Activated naive CD8-positive, alpha-beta T cell (primary cell): ENCODE measurements at regions not wholly inside any gene's neighbourhood (a gene's known extent, or its start where the extent isn't known, plus 50 kb on each side); places are given as distances from the start of the nearest gene placed in this dataset.

Experiments
- H3K27ac Mint-ChIP-seq: one replicate; pipeline ENCODE4 v1.8.0; 2021; ENCODE audit warnings: mixed read lengths
- H3K27me3 Mint-ChIP-seq: one replicate; pipeline ENCODE4 v1.8.0; 2021; ENCODE audit warnings: mixed read lengths
- H3K36me3 Mint-ChIP-seq: one replicate; pipeline ENCODE4 v1.8.0; 2021; ENCODE audit warnings: mixed read lengths
- H3K4me1 Mint-ChIP-seq: one replicate; pipeline ENCODE4 v1.8.0; 2021; ENCODE audit warnings: low read depth, mixed read lengths
- H3K4me3 Mint-ChIP-seq: one replicate; pipeline ENCODE4 v1.8.0; 2021; ENCODE audit warnings: mild to moderate bottlenecking, mixed read lengths
- H3K9me3 Mint-ChIP-seq: one replicate; pipeline ENCODE4 v1.8.0; 2021; ENCODE audit warnings: low read depth, mixed read lengths

- H3K9me3 Mint-ChIP-seq, result no peaks in the 10 kb centered on the region
- H3K27ac Mint-ChIP-seq, result no peak overlapping the region
- peaks cover 2% of the 10 kb centered on the region for H3K36me3 Mint-ChIP-seq
- H3K4me1 Mint-ChIP-seq, result no peaks in the 10 kb centered on the region
- peaks cover 10% of the 10 kb centered on the region for H3K27me3 Mint-ChIP-seq
- H3K4me3 Mint-ChIP-seq, result no peak overlapping the region
These were observed 124.1 kb downstream of the EN1 start for GRCh38 chr2:118723394-118723793.

GRCh38 chr2:118722976-118723375, 124.5 kb downstream of the EN1 start:
- Mint-ChIP-seq H3K36me3 (peaks cover 2% of the 10 kb centered on the region), H3K27me3 (peaks cover 12% of the 10 kb centered on the region), H3K27ac (no peak overlapping the region), H3K4me1 (no peaks in the 10 kb centered on the region), H3K4me3 (no peak overlapping the region), H3K9me3 (no peaks in the 10 kb centered on the region)

GRCh38 chr2:118721817-118722551, 125.5 kb downstream of the EN1 start:
- Mint-ChIP-seq H3K9me3 (no peaks in the 10 kb centered on the region), H3K27me3 (peaks cover 13% of the 10 kb centered on the region), H3K4me3 (no peak overlapping the region), H3K27ac (no peak overlapping the region), H3K4me1 (no peaks in the 10 kb centered on the region), H3K36me3 (peaks cover under 1% of the 10 kb centered on the region)

GRCh38 chr2:118720866-118721265, 126.6 kb downstream of the EN1 start:
- Mint-ChIP-seq H3K4me1 (no peaks in the 10 kb centered on the region), H3K27ac (no peak overlapping the region), H3K9me3 (no peaks in the 10 kb centered on the region), H3K36me3 (no peaks in the 10 kb centered on the region), H3K4me3 (no peak overlapping the region), H3K27me3 (peaks cover 14% of the 10 kb centered on the region)

DNA sequence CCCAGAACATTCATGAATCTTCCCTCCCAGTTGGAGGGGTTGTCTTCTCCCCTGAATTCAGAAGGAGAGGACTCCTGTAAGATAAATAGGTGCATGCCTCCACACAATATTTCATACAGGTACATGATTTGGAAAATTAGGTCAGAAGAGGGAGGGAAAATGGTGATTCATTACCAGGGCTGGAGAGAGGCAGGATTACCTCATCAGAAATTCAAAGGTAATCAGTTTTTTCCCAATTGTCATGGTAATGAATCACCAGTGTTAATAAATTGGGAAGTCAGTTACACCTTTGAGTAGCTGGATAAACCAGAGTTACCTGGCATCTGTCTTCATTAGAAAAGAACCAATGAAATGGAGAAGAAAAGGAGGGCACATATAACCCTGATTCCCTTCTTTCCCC, 128.5 kb downstream of the EN1 start:
- Mint-ChIP-seq H3K9me3 (no peaks in the 10 kb centered on the region), H3K27ac (no peak overlapping the region), H3K36me3 (no peaks in the 10 kb centered on the region), H3K4me3 (no peak overlapping the region), H3K4me1 (no peaks in the 10 kb centered on the region), H3K27me3 (peaks cover 12% of the 10 kb centered on the region)

GRCh38 chr2:118716102-118716501, 131.3 kb downstream of the EN1 start:
- H3K4me3 Mint-ChIP-seq, result no peak overlapping the region
- no peaks in the 10 kb centered on the region for H3K36me3 Mint-ChIP-seq
- H3K9me3 Mint-ChIP-seq, result no peaks in the 10 kb centered on the region
- no peaks in the 10 kb centered on the region for H3K4me1 Mint-ChIP-seq
- peaks cover 9% of the 10 kb centered on the region for H3K27me3 Mint-ChIP-seq
- no peak overlapping the region for H3K27ac Mint-ChIP-seq

DNA sequence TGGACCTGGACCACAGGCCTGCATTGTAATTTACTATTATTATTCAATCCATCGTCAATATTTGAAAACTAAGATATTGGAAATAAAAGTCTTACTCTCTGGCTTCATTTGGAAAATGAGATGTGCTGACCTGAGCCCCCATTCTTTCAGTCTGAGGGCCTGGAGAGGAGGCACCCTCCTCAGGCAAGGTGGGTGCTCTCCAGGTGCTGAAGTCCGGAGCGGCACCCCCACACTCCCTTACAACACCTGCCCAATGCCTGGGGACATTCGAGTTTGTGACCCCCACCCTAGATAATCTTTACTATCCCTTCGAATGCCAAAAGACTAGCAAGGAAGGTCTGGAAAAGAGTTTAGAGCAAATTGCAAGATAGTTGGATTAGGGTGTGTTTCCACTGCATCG, 133.3 kb downstream of the EN1 start:
- H3K4me3 Mint-ChIP-seq, result no peak overlapping the region
- H3K27me3 Mint-ChIP-seq, result peaks cover 9% of the 10 kb centered on the region
- no peak overlapping the region for H3K27ac Mint-ChIP-seq
- H3K4me1 Mint-ChIP-seq, result no peaks in the 10 kb centered on the region
- H3K9me3 Mint-ChIP-seq, result no peaks in the 10 kb centered on the region
- no peaks in the 10 kb centered on the region for H3K36me3 Mint-ChIP-seq

- peaks cover 2% of the 10 kb centered on the region for H3K27me3 Mint-ChIP-seq
- no peak overlapping the region for H3K27ac Mint-ChIP-seq
- H3K4me1 Mint-ChIP-seq, result no peaks in the 10 kb centered on the region
These were observed 135.8 kb downstream of the EN1 start for GRCh38 chr2:118711603-118712002.

GRCh38 chr2:118710481-118710880, 137.0 kb downstream of the EN1 start:
- no peaks in the 10 kb centered on the region for H3K36me3 Mint-ChIP-seq
- no peaks in the 10 kb centered on the region for H3K9me3 Mint-ChIP-seq
- peaks cover 6% of the 10 kb centered on the region for H3K27me3 Mint-ChIP-seq
- no peaks in the 10 kb centered on the region for H3K4me1 Mint-ChIP-seq
- no peak overlapping the region for H3K4me3 Mint-ChIP-seq
- H3K27ac Mint-ChIP-seq, result no peak overlapping the region

More at GRCh38 chr2:118711603-118712002, 135.8 kb downstream of the EN1 start:
- Mint-ChIP-seq H3K36me3 (no peaks in the 10 kb centered on the region), H3K9me3 (no peaks in the 10 kb centered on the region), H3K4me3 (no peak overlapping the region)

DNA sequence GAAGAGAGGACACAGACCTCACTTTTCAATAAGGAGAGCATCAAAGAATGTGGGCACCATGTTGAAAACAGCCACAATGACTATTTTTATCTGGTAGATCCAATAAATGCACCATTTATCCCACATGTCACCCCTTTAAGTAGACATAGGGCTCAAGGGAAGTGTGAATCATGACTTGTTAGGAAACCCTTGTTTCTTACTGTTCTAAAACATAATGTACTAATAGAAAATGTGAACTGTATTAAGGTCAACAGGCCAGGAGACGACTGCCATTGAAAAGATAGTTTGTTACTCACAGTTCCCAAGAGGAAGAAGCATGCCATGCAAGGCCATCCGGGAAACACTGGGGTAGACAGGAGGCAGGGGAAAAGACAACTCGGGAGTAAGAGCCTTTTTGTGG, 137.7 kb downstream of the EN1 start:
- Mint-ChIP-seq H3K4me1 (no peaks in the 10 kb centered on the region), H3K27me3 (peaks cover 6% of the 10 kb centered on the region), H3K4me3 (no peak overlapping the region), H3K9me3 (no peaks in the 10 kb centered on the region), H3K27ac (no peak overlapping the region), H3K36me3 (no peaks in the 10 kb centered on the region)

GRCh38 chr2:118706844-118707243, 140.6 kb downstream of the EN1 start:
- peaks cover 6% of the 10 kb centered on the region for H3K27me3 Mint-ChIP-seq
- no peaks in the 10 kb centered on the region for H3K36me3 Mint-ChIP-seq
- no peaks in the 10 kb centered on the region for H3K9me3 Mint-ChIP-seq
- H3K4me3 Mint-ChIP-seq, result no peak overlapping the region
- H3K27ac Mint-ChIP-seq, result no peak overlapping the region
- no peaks in the 10 kb centered on the region for H3K4me1 Mint-ChIP-seq

DNA sequence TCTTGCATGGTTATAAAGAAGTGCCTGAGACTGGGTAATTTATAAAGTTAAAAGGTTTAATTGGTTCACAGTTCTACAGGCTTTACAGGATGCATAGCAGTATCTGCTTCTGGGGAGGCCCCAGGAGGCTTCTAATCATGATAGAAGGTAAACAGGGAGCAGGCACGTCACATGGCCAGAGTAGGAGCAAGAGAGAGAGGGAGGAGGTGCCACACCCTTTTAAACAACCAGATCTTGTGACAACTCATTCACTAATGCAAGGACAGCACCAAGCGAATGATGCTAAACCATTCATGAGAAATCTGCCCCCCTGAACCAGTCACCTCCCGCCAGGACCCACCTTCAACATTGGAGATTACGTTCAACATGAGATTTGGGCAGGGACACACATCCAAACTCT, 141.1 kb downstream of the EN1 start:
- no peak overlapping the region for H3K27ac Mint-ChIP-seq
- no peak overlapping the region for H3K4me3 Mint-ChIP-seq
- H3K36me3 Mint-ChIP-seq, result no peaks in the 10 kb centered on the region
- H3K4me1 Mint-ChIP-seq, result no peaks in the 10 kb centered on the region
- no peaks in the 10 kb centered on the region for H3K9me3 Mint-ChIP-seq
- peaks cover 6% of the 10 kb centered on the region for H3K27me3 Mint-ChIP-seq

GRCh38 chr2:118705032-118705431, 142.4 kb downstream of the EN1 start:
- Mint-ChIP-seq H3K27me3 (peaks cover 6% of the 10 kb centered on the region), H3K4me3 (no peak overlapping the region), H3K9me3 (no peaks in the 10 kb centered on the region), H3K27ac (no peak overlapping the region), H3K4me1 (no peaks in the 10 kb centered on the region), H3K36me3 (no peaks in the 10 kb centered on the region)

DNA sequence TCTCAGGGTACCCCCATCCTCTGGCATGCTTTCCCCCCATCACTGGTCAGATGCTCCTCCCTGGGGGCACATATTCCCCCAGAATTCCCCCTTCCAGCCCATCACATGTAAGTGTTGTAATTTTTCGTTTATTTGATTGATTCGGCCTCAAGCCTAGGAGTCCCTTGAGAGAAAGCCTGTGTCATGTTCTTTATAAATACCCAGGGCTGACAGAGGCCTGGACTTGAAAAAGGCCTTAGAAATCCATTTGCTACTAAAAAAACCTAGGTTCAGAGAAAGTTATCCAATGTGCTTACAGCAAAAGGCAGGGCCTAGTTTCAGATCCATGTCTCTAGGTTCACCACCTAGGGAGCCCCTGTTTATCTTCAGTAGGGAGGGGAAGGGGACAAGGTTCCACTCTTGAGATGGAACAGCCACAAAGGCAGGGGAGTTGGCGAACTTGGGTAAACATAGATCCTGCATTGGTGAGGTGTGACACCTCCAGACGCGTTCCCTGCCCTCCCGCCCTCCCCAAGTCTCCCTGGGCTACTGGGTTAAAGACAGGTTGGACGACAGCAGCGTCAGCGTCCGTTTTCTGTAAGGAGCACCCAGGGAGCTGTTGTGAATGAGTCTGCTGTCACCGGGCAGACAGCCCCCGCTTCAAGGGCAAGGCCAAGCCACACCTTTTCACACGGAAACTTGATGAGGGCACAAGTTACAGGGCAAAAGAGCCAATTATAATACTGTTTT, 147.8 kb downstream of the EN1 start:
- Mint-ChIP-seq H3K9me3 (no peaks in the 10 kb centered on the region), H3K4me1 (no peaks in the 10 kb centered on the region), H3K27ac (no peak overlapping the region), H3K4me3 (no peak overlapping the region), H3K36me3 (no peaks in the 10 kb centered on the region), H3K27me3 (no peaks in the 10 kb centered on the region)

GRCh38 chr2:118698564-118698963, 148.9 kb downstream of the EN1 start:
- no peaks in the 10 kb centered on the region for H3K4me1 Mint-ChIP-seq
- peaks cover under 1% of the 10 kb centered on the region for H3K27me3 Mint-ChIP-seq
- H3K27ac Mint-ChIP-seq, result no peak overlapping the region
- no peaks in the 10 kb centered on the region for H3K36me3 Mint-ChIP-seq
- H3K4me3 Mint-ChIP-seq, result no peak overlapping the region
- no peaks in the 10 kb centered on the region for H3K9me3 Mint-ChIP-seq

GRCh38 chr2:118697781-118698180, 149.7 kb downstream of the EN1 start:
- Mint-ChIP-seq H3K9me3 (no peaks in the 10 kb centered on the region), H3K27ac (no peak overlapping the region), H3K4me1 (no peaks in the 10 kb centered on the region), H3K27me3 (peaks cover 2% of the 10 kb centered on the region), H3K36me3 (no peaks in the 10 kb centered on the region), H3K4me3 (no peak overlapping the region)
